Thymus (tissue), 11 donors: ENCODE measurements at regions not wholly inside any gene's neighbourhood (a gene's known extent, or its start where the extent isn't known, plus 50 kb on each side); places are given as distances from the start of the nearest gene placed in this dataset.
A peak's percentile ranks its signal among the peaks of the same experiment; 100 is the strongest.

Experiments used
- DNase-seq, 9 donors: peaks; one replicate each; pipeline ENCODE4 v3.0.0-alpha.2; 2013; ENCODE audit warnings: low spot score in 9 of 9, low read depth in 6 of 9, missing footprints in 1 of 9
- H3K27ac ChIP-seq, 2 donors: one replicate each; pipeline ENCODE4 v1.5.1; 2013; ENCODE audit warnings: control low read depth in 1 of 2, low read depth in 1 of 2, low read length in 1 of 2, mild to moderate bottlenecking in 1 of 2, moderate library complexity in 1 of 2
- H3K27me3 ChIP-seq, 2 donors: one replicate each; pipeline ENCODE4 v1.5.1; 2013; ENCODE audit warnings: low read length in 1 of 2; ENCODE audit not compliant: control insufficient read depth in 2 of 2, insufficient read depth in 1 of 2
- H3K36me3 ChIP-seq, 2 donors: one replicate each; pipeline ENCODE4 v1.5.1; 2013; ENCODE audit warnings: low read length in 1 of 2, mild to moderate bottlenecking in 1 of 2, moderate library complexity in 1 of 2; ENCODE audit not compliant: control insufficient read depth in 2 of 2, insufficient read depth in 2 of 2
- H3K4me1 ChIP-seq, 2 donors: one replicate each; pipeline ENCODE4 v1.5.1; 2013; ENCODE audit warnings: low read length in 2 of 2; ENCODE audit not compliant: control insufficient read depth in 2 of 2, insufficient read depth in 2 of 2
- H3K4me3 ChIP-seq, 2 donors: one replicate each; pipeline ENCODE4 v1.5.1; 2013; ENCODE audit warnings: low read length in 2 of 2, control low read depth in 1 of 2, mild to moderate bottlenecking in 1 of 2
- H3K9me3 ChIP-seq, 2 donors: one replicate each; pipeline ENCODE4 v1.5.1; 2013; ENCODE audit warnings: low read length in 1 of 2, mild to moderate bottlenecking in 1 of 2; ENCODE audit not compliant: control insufficient read depth in 2 of 2, insufficient read depth in 1 of 2
- WGBS: extraction: QIAGEN DNeasy Blood & Tissue Kit; methylation state at CpG from one replicate; pipeline ENCODE4 v1.1.7; 2013; 5-methylcytosine and 5-hydroxymethylcytosine counted together
- donor health status: healthy.

DNA sequence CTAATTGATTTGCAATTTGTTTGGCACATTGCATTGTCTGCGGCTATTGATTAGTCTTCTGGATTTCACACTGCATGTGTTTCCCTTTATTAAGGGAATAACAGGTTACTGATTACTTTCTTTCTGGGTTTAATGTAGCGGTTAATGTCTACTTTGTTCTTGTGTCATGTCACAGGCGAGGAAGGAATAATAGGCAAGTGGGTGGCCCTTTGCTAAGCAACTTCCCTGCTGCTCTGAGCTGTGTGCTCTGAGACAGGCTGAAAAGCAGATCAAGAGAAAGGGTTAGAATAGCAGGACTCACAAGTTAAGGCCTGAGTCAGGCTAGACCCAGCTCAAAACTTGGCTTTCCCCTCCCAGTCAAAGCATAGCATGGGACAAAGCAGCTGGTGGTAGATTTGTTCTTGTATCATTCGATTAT is 77.2 kb downstream of the NKX2-1 start:
- DNase-seq, result no peak
- Histone ChIP-seq H3K36me3 (no peaks in the 10 kb centered on the region), H3K4me1 (no peaks in the 10 kb centered on the region), H3K27ac (no peak overlapping the region), H3K27me3 (no peaks in the 10 kb centered on the region), H3K4me3 (no peak overlapping the region), H3K9me3 (no peaks in the 10 kb centered on the region)
- 75% methylated on average over 4 of the region's 4 CpGs for WGBS

DNA sequence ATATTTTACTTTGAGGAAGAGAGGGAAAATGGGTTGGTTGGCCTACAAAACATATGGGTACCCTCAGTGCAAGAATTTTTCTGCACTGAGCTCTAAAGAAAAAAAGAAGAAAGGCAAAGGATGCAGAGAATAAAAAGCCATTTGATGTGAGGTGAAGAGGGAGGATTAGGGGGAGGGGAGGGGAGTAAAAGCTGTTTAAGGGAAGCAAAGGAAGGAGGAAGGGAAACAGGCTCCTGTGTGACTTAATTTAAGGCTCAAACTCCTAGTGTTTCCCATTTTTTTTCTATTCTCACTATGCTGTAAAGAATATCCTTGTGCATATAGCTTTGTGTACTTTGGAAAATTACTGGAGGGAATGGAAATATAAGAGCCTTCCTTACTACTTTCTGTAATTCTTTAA is 78.7 kb downstream of the NKX2-1 start:
- Histone ChIP-seq H3K27me3 (no peaks in the 10 kb centered on the region), H3K4me3 (no peak overlapping the region), H3K27ac (no peak overlapping the region), H3K9me3 (no peaks in the 10 kb centered on the region), H3K36me3 (no peaks in the 10 kb centered on the region), H3K4me1 (no peaks in the 10 kb centered on the region)
- no peak for DNase-seq

DNA sequence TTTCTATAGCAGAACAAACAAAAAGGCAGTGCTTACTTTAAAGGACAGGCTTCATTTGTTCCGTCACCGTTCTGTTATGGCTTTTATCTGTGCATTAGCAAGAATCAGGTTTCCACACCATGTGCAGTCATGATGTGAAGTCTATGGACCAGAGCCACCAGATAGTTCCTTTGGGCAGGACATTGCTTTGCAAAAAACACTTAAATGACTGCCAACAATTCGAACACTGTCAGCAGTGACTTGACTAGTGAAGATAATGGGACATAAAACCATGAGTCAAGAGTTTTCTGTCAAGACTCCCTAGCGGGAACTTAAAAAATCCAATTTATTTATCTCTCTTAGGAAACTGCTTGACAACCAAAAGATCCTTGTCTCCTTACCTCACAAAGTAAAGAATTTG is 80.3 kb downstream of the NKX2-1 start:
- Histone ChIP-seq H3K4me1 (no peaks in the 10 kb centered on the region), H3K27me3 (no peaks in the 10 kb centered on the region), H3K36me3 (no peaks in the 10 kb centered on the region), H3K4me3 (no peak overlapping the region), H3K9me3 (no peaks in the 10 kb centered on the region), H3K27ac (no peak overlapping the region)
- 83% methylated on average over 4 of the region's 4 CpGs for WGBS
- no peak for DNase-seq

DNA sequence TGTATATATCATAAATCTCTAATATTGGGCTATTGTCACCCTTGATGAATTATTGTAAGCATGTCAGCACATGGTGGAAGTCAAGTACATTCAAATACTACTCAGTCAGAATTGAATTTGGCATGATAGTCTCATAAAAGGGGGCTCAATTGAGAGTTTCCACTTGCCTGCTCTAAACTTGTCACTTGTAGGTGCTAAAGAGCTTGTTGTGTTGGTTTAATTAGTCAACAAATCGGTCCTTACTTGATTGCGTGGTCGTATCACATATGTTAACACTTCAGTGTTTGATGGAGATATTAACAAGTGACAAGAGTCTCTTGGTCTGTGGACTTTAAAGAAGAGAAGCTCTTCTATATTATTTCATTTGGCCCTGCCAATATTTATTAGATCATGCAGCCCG is 81.1 kb downstream of the NKX2-1 start:
- Histone ChIP-seq H3K36me3 (no peaks in the 10 kb centered on the region), H3K9me3 (no peaks in the 10 kb centered on the region), H3K27ac (no peak overlapping the region), H3K27me3 (no peaks in the 10 kb centered on the region), H3K4me1 (no peaks in the 10 kb centered on the region), H3K4me3 (no peak overlapping the region)
- no peak for DNase-seq
- 74% methylated on average over 4 of the region's 4 CpGs for WGBS

DNA sequence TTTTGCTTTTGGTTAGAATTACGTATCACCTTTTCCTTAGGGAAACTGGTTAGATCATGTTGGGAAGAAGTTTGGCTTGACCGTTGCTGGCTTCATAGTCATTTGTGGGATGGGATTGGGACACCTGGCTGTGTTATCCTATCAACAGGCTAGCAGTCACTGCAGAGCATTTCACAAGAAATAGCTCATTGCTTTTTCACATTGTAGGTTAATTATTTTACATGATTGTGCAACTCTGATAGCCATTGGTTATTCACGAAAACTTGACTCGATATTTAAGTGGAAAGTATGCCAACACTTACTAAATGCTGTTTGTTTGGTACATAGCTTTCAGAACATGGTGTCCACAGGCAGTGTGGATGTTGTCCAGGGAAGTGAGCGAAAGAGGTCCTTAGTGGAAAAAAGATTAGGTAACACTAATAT is 89.4 kb downstream of the NKX2-1 start:
- Histone ChIP-seq H3K4me1 (no peaks in the 10 kb centered on the region), H3K9me3 (no peaks in the 10 kb centered on the region), H3K4me3 (no peak overlapping the region), H3K27ac (no peak overlapping the region), H3K27me3 (no peaks in the 10 kb centered on the region), H3K36me3 (no peaks in the 10 kb centered on the region)
- 74% methylated on average over 5 of the region's 5 CpGs for WGBS
- no peak for DNase-seq

DNA sequence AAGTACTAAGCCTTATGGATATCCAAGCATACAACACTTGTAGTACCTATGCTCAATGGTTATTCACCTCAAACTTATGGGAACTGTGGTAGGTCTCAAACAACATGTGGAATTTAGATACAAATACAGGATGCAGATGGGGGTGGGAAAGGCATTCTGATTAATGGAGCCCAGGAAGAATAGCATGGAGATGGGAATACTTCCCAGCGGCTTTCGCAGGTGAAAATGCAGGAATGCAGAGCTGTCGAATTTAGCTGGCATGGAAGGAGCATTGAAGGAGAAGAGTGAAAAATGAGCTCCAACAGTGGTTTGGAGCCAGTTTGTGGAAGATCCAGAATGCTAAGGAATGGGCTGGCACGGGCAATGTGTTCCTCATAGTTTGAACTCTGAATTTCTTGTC is 89.9 kb downstream of the NKX2-1 start:
- H3K4me3 ChIP-seq, result no peak overlapping the region
- H3K36me3 ChIP-seq, result no peaks in the 10 kb centered on the region
- H3K27me3 ChIP-seq, result no peaks in the 10 kb centered on the region
- H3K9me3 ChIP-seq, result no peaks in the 10 kb centered on the region
- no peak for DNase-seq
- 61% methylated on average over 4 of the region's 4 CpGs for WGBS
- H3K4me1 ChIP-seq, result no peaks in the 10 kb centered on the region
- no peak overlapping the region for H3K27ac ChIP-seq

DNA sequence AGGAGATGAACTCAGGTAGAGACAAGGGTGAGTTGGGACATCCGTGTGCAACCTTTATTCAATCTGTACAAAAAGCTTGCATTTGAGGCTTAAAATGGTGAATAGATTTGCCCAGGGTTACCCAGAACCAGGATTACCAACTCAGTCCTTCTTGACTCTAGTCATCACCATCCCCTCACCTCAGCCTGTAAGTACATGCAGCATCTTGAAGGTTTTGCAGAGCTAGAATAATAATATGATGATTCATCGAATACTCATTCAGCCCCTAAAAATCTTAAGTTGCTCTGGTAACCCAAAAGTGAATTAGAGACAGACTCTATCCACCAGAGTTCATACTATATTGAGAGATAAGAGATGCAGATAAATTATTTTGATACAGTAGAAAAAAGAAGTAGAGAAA is 90.3 kb downstream of the NKX2-1 start:
- Histone ChIP-seq H3K27me3 (no peaks in the 10 kb centered on the region), H3K9me3 (no peaks in the 10 kb centered on the region), H3K36me3 (no peaks in the 10 kb centered on the region), H3K4me3 (no peak overlapping the region), H3K4me1 (no peaks in the 10 kb centered on the region), H3K27ac (no peak overlapping the region)
- no peak for DNase-seq
- 88% methylated on average over 2 of the region's 2 CpGs for WGBS

DNA sequence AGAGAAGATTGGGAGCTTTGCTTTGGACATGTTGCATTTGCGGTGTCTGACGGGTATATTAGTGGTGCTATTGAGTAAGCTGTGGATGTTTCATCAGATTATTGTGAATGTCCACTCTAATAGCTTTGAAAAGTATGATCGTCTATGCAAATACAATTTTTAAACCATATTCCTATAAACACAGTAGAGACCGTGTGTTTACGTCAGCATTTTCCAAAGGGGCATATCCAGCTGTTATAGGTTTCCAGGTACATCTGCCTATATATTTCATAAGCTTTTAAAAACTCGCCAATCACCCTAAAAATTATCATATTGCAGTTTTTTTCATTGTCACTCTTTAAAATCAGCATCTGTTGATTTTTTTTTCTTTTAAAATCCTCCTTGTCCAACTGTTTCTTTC is 91.7 kb downstream of the NKX2-1 start:
- Histone ChIP-seq H3K4me1 (no peaks in the 10 kb centered on the region), H3K36me3 (no peaks in the 10 kb centered on the region), H3K27me3 (no peaks in the 10 kb centered on the region), H3K27ac (no peak overlapping the region), H3K4me3 (no peak overlapping the region), H3K9me3 (no peaks in the 10 kb centered on the region)
- WGBS, result 79% methylated on average over 6 of the region's 6 CpGs
- DNase-seq, result no peak

DNA sequence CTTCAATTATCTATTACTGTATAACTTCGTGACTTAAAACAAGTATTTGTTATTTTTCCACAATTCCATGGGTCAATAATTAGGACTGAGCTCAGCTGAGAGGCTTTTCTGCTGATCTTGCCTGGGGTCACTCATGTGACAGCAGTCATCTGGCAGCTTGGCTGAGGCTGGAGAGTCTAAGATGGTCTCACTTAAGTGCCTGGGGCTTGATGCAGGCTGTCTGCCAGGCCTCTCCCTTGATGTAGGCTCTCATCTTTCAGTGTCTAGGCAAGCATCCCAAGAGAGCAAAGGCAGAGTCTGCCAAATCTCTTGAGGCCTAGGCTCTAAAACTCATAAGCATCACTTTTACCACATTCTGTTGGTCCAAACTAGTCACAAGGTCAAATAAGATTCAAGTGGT is 93.2 kb downstream of the NKX2-1 start:
- peak in 1 of 9 donors; percentile 3 for DNase-seq
- H3K4me3 ChIP-seq, result no peak overlapping the region
- no peaks in the 10 kb centered on the region for H3K36me3 ChIP-seq
- 89% methylated on average over 1 of the region's 1 CpG for WGBS
- H3K4me1 ChIP-seq, result no peaks in the 10 kb centered on the region
- no peaks in the 10 kb centered on the region for H3K27me3 ChIP-seq
- H3K9me3 ChIP-seq, result no peaks in the 10 kb centered on the region
- H3K27ac ChIP-seq, result no peak overlapping the region

DNA sequence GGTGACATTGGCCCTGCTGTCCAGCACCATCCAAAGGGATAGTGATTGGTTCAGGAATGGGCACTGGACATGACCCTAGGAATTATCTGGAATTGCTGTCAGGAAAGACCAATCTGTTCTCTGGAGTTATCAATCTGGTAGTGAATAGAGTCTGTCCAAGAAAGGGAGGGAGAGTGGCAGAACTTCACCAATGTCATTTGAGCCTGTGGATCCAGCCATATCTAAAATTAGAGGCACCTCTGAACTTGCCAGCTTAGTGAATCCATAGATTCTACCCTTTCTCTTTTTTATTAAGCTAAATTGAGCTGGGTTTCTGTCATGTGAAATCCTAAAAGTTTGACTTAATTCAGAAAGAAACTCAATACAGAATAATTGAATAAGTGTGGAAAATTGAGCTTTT is 93.9 kb downstream of the NKX2-1 start:
- no peaks in the 10 kb centered on the region for H3K36me3 ChIP-seq
- no peak overlapping the region for H3K27ac ChIP-seq
- no peaks in the 10 kb centered on the region for H3K27me3 ChIP-seq
- H3K4me1 ChIP-seq, result no peaks in the 10 kb centered on the region
- H3K9me3 ChIP-seq, result no peaks in the 10 kb centered on the region
- H3K4me3 ChIP-seq, result no peak overlapping the region
- DNase-seq, result no peak
